Mesendoderm (in vitro differentiated cells): ENCODE measurements at regions not wholly inside any gene's neighbourhood (a gene's known extent, or its start where the extent isn't known, plus 50 kb on each side); places are given as distances from the start of the nearest gene placed in this dataset.

Experiments
- DNase-seq: peaks from one replicate; pipeline ENCODE4 v3.0.0; 2013
- H2AK5ac ChIP-seq: 2 replicates; pipeline ENCODE4 v1.6.1; 2013; ENCODE audit warnings: low read length, inconsistent platforms
- H2BK120ac ChIP-seq: 2 replicates; pipeline ENCODE4 v1.6.1; 2013; ENCODE audit warnings: low read depth, mild to moderate bottlenecking, low read length, moderate library complexity, mixed read lengths
- H2BK15ac ChIP-seq: replicated peaks from 2 replicates; pipeline ENCODE4 v1.6.1; 2013; ENCODE audit warnings: low read depth, mild to moderate bottlenecking, moderate library complexity
- H2BK5ac ChIP-seq: 2 replicates; pipeline ENCODE4 v1.6.1; 2013; ENCODE audit warnings: low read length, inconsistent platforms
- H3K18ac ChIP-seq: 2 replicates; pipeline ENCODE4 v1.6.1; 2013; ENCODE audit warnings: mild to moderate bottlenecking, low read length, mixed read lengths
- H3K23ac ChIP-seq: one replicate; pipeline ENCODE4 v1.6.1; 2013; ENCODE audit warnings: low read length
- H3K27ac ChIP-seq: 2 replicates; pipeline ENCODE4 v1.5.1; 2013; ENCODE audit warnings: low read depth, mild to moderate bottlenecking, inconsistent platforms, low read length, moderate library complexity
- H3K27me3 ChIP-seq: 2 replicates; pipeline ENCODE4 v1.6.1; 2013; ENCODE audit warnings: low read length, control low read depth, mild to moderate bottlenecking, inconsistent platforms; ENCODE audit not compliant: insufficient read depth, poor library complexity
- H3K36me3 ChIP-seq: 2 replicates; pipeline ENCODE4 v1.6.1; 2013; ENCODE audit warnings: low read length, inconsistent platforms; ENCODE audit not compliant: control insufficient read depth, insufficient read depth
- H3K4ac ChIP-seq: one replicate; pipeline ENCODE4 v1.6.1; 2013; ENCODE audit warnings: low read depth, mild to moderate bottlenecking, low read length, moderate library complexity
- H3K4me1 ChIP-seq: 2 replicates; pipeline ENCODE4 v1.6.1; 2013; ENCODE audit warnings: low read depth, low read length, inconsistent platforms; ENCODE audit not compliant: control insufficient read depth
- H3K4me2 ChIP-seq: 2 replicates; pipeline ENCODE4 v1.6.1; 2013; ENCODE audit warnings: low read length
- H3K4me3 ChIP-seq: 2 replicates; pipeline ENCODE4 v1.5.1; 2013; ENCODE audit warnings: mild to moderate bottlenecking, low read length
- H3K56ac ChIP-seq: one replicate; pipeline ENCODE4 v1.6.1; 2013; ENCODE audit warnings: low read length
- H3K79me1 ChIP-seq: 2 replicates; pipeline ENCODE4 v1.6.1; 2013; ENCODE audit warnings: low read length, inconsistent platforms
- H3K79me2 ChIP-seq: 2 replicates; pipeline ENCODE4 v1.6.1; 2013; ENCODE audit warnings: mild to moderate bottlenecking, low read length; ENCODE audit not compliant: control insufficient read depth, insufficient read depth
- H3K9ac ChIP-seq: 2 replicates; pipeline ENCODE4 v1.6.1; 2013; ENCODE audit warnings: low read length, inconsistent platforms
- H4K5ac ChIP-seq: one replicate; pipeline ENCODE4 v1.6.1; 2013; ENCODE audit warnings: low read length
- H4K8ac ChIP-seq: one replicate; pipeline ENCODE4 v1.6.1; 2013; ENCODE audit warnings: low read depth, mild to moderate bottlenecking, control low read depth, low read length, moderate library complexity
- WGBS: extraction: QIAGEN DNeasy Blood & Tissue Kit; methylation state at CpG from one replicate; pipeline ENCODE4 v1.1.7; 2013; ENCODE audit warnings: low lambda C conversion rate, missing lambda C conversion rate; ENCODE audit not compliant: insufficient coverage; ENCODE audit errors: extremely low coverage; 5-methylcytosine and 5-hydroxymethylcytosine counted together

DNA sequence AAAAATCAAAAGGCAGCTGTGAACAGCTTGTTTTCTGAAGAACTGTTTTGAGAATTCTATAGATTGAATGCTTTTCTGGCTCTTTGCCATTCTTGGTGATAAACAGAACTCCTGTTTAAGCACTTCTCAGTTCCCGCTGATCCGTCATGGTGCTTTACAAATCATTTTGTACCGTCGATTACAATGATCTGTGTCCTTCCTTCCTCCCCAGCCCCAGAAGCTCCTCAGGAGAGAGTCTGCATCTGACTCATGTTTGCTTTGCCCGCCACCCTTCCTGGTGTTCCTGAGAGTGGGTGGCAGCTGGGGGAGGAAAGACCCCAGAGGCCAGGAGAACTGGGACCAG, 538.6 kb upstream of the MARCKS start:
- no CpG with 5 or more reads among the region's 5 CpGs for WGBS
- H3K36me3 ChIP-seq: no peaks in the 10 kb centered on the region
- H3K23ac ChIP-seq: no peak overlapping the region
- no peaks in the 10 kb centered on the region for H3K79me1 ChIP-seq
- DNase-seq: no peak
- H3K9ac ChIP-seq: no peak overlapping the region
- no peak overlapping the region for H3K4me3 ChIP-seq
- H2AK5ac ChIP-seq: no peak overlapping the region
- H3K4me2 ChIP-seq: no peak overlapping the region
- no peak overlapping the region for H4K8ac ChIP-seq
- no peak overlapping the region for H2BK5ac ChIP-seq
- no peaks in the 10 kb centered on the region for H3K27me3 ChIP-seq
- H2BK15ac ChIP-seq: no peak overlapping the region
- no peak overlapping the region for H4K5ac ChIP-seq
- no peak overlapping the region for H3K18ac ChIP-seq
- no peaks in the 10 kb centered on the region for H3K79me2 ChIP-seq
- no peak overlapping the region for H3K4ac ChIP-seq
- H2BK120ac ChIP-seq: no peak overlapping the region
- H3K56ac ChIP-seq: no peak overlapping the region
- no peaks in the 10 kb centered on the region for H3K4me1 ChIP-seq
- H3K27ac ChIP-seq: no peak overlapping the region

- Histone ChIP-seq H2AK5ac (no peak overlapping the region), H3K79me1 (no peaks in the 10 kb centered on the region), H3K27ac (no peak overlapping the region), H3K79me2 (no peaks in the 10 kb centered on the region), H4K5ac (no peak overlapping the region), H3K9ac (no peak overlapping the region), H3K4me3 (no peak overlapping the region), H4K8ac (no peak overlapping the region), H2BK15ac (no peak overlapping the region), H3K18ac (no peak overlapping the region), H3K23ac (no peak overlapping the region), H3K56ac (no peak overlapping the region), H3K4me2 (no peak overlapping the region), H3K27me3 (no peaks in the 10 kb centered on the region), H3K4me1 (no peaks in the 10 kb centered on the region), H2BK120ac (no peak overlapping the region), H3K36me3 (no peaks in the 10 kb centered on the region), H3K4ac (no peak overlapping the region), H2BK5ac (no peak overlapping the region)
- DNase-seq: peak; percentile 8
- no CpG with 5 or more reads among the region's 2 CpGs for WGBS
Measured at GRCh38 chr6:113320653-113321052, 536.5 kb upstream of the MARCKS start.

DNA sequence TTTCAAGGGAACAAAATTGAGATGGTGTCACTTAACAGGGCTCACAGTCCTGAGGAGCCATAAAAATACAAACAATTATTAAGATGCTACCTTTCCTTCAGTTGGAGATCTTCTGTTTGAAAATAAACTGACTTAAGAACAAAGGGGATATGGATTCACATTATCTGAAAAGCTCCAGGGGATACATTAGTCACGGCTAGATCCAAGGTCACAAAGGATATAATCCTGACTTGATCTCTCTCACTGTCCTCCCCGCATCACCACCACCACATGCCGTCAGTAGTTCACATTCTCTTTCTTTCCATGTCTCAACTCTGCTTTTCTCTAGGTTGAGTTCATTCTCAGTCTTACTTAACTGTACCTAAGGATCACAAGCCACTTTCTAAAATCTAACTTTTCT, 530.4 kb upstream of the MARCKS start:
- H3K27ac ChIP-seq: no peak overlapping the region
- DNase-seq: peak; percentile 51
- H3K18ac ChIP-seq: no peak overlapping the region
- no peak overlapping the region for H4K8ac ChIP-seq
- no peak overlapping the region for H3K56ac ChIP-seq
- no CpG with 5 or more reads among the region's 3 CpGs for WGBS
- no peaks in the 10 kb centered on the region for H3K79me1 ChIP-seq
- H3K23ac ChIP-seq: no peak overlapping the region
- H2BK15ac ChIP-seq: no peak overlapping the region
- no peak overlapping the region for H3K9ac ChIP-seq
- no peak overlapping the region for H2AK5ac ChIP-seq
- H3K4me1 ChIP-seq: no peaks in the 10 kb centered on the region
- H4K5ac ChIP-seq: no peak overlapping the region
- H3K27me3 ChIP-seq: no peaks in the 10 kb centered on the region
- H2BK120ac ChIP-seq: no peak overlapping the region
- no peak overlapping the region for H3K4ac ChIP-seq
- no peak overlapping the region for H2BK5ac ChIP-seq
- no peak overlapping the region for H3K4me2 ChIP-seq
- no peaks in the 10 kb centered on the region for H3K79me2 ChIP-seq
- H3K36me3 ChIP-seq: no peaks in the 10 kb centered on the region
- H3K4me3 ChIP-seq: no peak overlapping the region

- no peak overlapping the region for H3K4me3 ChIP-seq
- H2AK5ac ChIP-seq: no peak overlapping the region
- H3K27me3 ChIP-seq: no peaks in the 10 kb centered on the region
- WGBS: no CpG with 5 or more reads among the region's 4 CpGs
- H2BK15ac ChIP-seq: no peak overlapping the region
- no peak overlapping the region for H3K9ac ChIP-seq
- no peaks in the 10 kb centered on the region for H3K79me2 ChIP-seq
- no peak overlapping the region for H3K4me2 ChIP-seq
- H4K8ac ChIP-seq: no peak overlapping the region
- no peak overlapping the region for H3K27ac ChIP-seq
- H2BK120ac ChIP-seq: no peak overlapping the region
- H4K5ac ChIP-seq: no peak overlapping the region
- H3K4ac ChIP-seq: no peak overlapping the region
- no peak for DNase-seq
- no peak overlapping the region for H3K23ac ChIP-seq
- no peak overlapping the region for H3K18ac ChIP-seq
- H3K79me1 ChIP-seq: no peaks in the 10 kb centered on the region
- no peaks in the 10 kb centered on the region for H3K4me1 ChIP-seq
- no peak overlapping the region for H3K56ac ChIP-seq
- H2BK5ac ChIP-seq: no peak overlapping the region
- H3K36me3 ChIP-seq: no peaks in the 10 kb centered on the region
Measured at GRCh38 chr6:113328886-113329381, 528.2 kb upstream of the MARCKS start.

GRCh38 chr6:113329942-113330635, 527.1 kb upstream of the MARCKS start:
- no peak overlapping the region for H3K27ac ChIP-seq
- H3K79me2 ChIP-seq: no peaks in the 10 kb centered on the region
- no peak overlapping the region for H4K5ac ChIP-seq
- no peak overlapping the region for H2BK5ac ChIP-seq
- H3K27me3 ChIP-seq: no peaks in the 10 kb centered on the region
- H3K36me3 ChIP-seq: no peaks in the 10 kb centered on the region
- no peak overlapping the region for H2AK5ac ChIP-seq
- no CpG with 5 or more reads among the region's 3 CpGs for WGBS
- H3K18ac ChIP-seq: no peak overlapping the region
- H3K4me1 ChIP-seq: no peaks in the 10 kb centered on the region
- no peak overlapping the region for H4K8ac ChIP-seq
- H3K23ac ChIP-seq: no peak overlapping the region
- no peak overlapping the region for H2BK15ac ChIP-seq
- no peak overlapping the region for H3K4me3 ChIP-seq
- H3K4me2 ChIP-seq: no peak overlapping the region
- no peak overlapping the region for H3K4ac ChIP-seq
- no peak for DNase-seq
- H2BK120ac ChIP-seq: no peak overlapping the region
- H3K9ac ChIP-seq: no peak overlapping the region
- no peak overlapping the region for H3K56ac ChIP-seq
- H3K79me1 ChIP-seq: no peaks in the 10 kb centered on the region

GRCh38 chr6:113330636-113330946, 526.6 kb upstream of the MARCKS start:
- Histone ChIP-seq H2AK5ac (no peak overlapping the region), H3K79me2 (no peaks in the 10 kb centered on the region), H4K5ac (no peak overlapping the region), H3K9ac (no peak overlapping the region), H3K4me2 (no peak overlapping the region), H2BK5ac (no peak overlapping the region), H2BK15ac (no peak overlapping the region), H4K8ac (no peak overlapping the region), H3K23ac (no peak overlapping the region), H3K4me3 (no peak overlapping the region), H2BK120ac (no peak overlapping the region), H3K36me3 (no peaks in the 10 kb centered on the region), H3K4me1 (no peaks in the 10 kb centered on the region), H3K56ac (no peak overlapping the region), H3K27me3 (no peaks in the 10 kb centered on the region), H3K18ac (no peak overlapping the region), H3K27ac (no peak overlapping the region), H3K79me1 (no peaks in the 10 kb centered on the region), H3K4ac (no peak overlapping the region)
- WGBS: no CpG with 5 or more reads among the region's 2 CpGs
- no peak for DNase-seq
